HG03064 (cell line): ENCODE measurements at regions not wholly inside any gene's neighbourhood (a gene's known extent, or its start where the extent isn't known, plus 50 kb on each side); places are given as distances from the start of the nearest gene placed in this dataset.

Source experiments
- ATAC-seq: cut with Tn5 transposase; IDR thresholded peaks from one replicate; pipeline ENCODE4 v1.9.1; 2021; ENCODE audit warnings: low read depth; ENCODE audit not compliant: unreplicated experiment

DNA sequence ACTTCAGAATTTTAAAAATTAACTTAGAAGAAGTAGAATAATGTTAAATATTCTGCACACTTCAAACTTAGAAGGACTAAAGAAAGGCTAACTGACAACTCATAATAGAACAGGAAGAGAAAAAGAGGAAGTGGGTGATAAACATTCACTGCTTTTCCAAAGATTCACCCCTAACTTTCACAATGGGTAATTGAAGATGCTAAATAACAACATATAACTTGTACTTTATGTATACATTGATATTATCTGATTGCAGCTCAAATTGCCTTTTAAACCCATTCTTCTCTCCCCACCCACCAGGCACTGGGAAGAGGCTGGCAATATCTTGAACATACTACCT is 376.6 kb downstream of the EFNA5 start:
- ATAC-seq, result peak; percentile 64

DNA sequence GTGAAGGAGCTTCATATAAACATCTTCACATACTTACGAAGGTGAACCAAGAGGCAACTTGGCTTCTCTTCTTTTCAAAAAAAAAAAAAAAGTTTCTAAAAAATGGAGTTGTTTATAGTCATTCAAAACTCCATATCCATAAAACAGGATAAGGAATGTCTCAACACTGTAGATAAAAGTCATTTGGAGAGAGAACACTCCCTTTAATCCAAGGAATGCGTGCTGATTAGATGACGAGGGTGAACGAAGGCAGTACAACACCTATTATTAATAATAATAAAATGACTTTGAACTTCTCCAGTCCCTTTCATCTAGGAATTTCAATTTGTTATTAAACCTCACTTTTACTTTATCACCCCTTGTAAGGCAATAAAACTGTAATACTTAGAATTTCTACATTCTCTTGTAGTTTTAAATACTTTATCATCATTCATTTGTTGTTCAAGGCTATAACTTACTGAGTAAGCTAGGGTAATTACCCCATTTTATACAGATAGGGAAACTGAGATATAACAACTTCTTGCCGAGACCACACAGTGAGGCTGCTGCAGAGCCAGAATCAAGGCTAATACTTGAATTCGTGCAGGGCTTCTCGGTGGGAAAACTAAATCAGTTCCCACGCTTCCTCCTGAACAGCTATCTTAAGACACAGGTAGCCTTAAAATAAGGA is 377.1 kb downstream of the EFNA5 start:
- peak; percentile 9 for ATAC-seq

DNA sequence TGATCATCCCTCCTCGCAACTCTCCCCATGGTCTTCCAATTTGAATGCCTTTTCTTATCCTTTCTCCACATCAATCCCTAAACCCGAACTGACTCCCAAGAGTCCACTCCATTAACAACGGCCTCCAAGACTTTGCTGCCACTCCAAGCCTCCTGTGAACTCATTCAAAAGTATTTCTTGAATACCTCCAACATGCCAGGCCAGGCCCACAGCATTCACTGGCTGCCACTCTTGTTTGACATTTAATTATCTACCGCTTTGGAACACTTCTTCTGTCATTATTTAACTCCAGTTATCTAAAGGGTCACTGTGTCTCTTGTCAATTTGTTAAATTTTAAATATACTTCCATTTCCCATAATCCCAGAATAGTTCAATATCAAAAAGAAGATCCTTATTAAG is 378.9 kb downstream of the EFNA5 start:
- ATAC-seq, result no peak

DNA sequence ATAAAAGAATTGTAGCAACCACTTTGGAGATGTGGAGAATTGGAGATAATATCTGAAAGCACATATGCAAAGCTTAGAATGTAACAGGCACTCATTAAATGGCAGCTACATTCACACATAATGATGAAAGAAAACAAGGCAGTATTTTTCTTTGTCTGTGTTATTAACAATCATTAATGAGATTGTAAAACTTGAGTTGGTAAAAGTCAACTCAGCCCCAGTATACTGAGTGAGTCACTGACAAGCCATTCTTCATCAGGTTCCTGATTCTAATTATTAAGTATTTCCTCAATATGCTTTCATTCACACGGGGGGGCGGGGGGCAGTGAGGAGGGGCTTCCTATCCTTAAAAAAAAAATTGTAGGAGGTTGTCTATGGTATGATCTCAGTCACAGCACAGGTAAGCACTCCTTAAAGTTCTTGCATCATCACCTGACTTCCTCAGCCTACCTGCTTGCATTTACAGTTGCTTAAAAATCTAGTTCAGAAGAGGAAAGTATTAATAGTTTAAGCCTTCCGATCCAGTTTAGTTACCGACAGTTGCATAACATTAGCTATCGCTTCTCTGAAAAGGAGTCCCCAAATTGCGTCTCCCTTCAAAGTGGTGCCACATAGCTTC is 379.8 kb downstream of the EFNA5 start:
- ATAC-seq, result no peak

DNA sequence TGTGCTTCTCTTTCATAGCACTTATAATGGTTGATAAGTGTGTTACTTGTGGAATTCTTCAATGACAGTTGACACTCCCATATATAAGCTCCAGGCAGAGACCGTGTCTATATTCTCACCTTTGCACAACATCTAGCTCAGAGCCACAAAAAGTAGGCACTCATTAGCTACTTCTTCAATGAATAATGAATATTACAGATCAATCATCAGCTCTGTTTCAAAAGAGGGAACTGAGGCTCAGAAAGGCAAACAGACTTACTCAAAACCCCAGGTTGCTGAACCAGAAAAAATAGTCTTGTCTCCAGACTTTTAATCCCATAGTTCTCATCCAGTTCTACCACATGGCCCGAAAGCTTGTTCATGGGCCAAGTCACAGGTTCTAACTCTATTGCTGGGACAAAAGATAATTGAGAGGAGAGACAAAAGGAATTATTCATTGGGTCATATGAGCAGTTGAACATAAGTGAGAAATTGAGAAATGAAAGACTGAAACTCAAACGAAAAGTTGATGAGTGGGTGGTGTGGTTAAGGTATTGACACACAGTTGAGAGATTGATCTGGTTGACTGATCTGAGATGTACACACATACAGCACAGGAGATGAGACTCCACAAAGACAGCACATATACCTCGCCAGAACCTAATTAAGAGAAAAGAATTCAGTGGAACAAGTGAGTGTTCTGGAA is 381.6 kb downstream of the EFNA5 start:
- ATAC-seq, result peak; percentile 90

DNA sequence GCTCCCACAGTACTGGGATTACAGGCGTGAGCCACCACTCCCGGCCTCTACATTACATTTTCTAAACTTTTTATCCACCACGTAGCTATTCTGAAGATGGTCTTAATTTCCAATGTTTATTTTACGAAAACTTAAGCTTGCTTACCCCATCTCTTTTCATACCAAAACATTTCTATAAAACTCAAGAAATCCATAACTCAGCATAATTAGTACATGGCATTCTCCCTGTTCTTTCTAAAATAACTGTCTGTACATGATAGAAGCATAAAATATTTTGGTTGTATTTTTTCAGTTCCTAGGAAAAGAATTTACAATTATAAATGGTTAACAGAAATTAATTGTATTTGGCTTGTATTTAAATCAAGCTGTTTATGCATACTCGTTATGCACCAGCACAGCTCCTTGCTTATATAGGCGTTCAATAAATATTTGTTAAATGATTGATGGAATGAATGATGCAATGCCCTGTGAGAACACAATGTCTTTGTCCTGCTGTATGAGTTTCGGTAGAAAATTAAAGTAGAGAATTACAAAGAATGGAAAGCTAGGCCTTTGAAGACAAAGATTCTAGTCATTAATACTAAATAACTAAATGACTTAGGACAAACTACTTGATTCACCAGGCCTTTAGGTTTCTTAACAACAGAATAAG is 384.2 kb downstream of the EFNA5 start:
- ATAC-seq, result no peak

DNA sequence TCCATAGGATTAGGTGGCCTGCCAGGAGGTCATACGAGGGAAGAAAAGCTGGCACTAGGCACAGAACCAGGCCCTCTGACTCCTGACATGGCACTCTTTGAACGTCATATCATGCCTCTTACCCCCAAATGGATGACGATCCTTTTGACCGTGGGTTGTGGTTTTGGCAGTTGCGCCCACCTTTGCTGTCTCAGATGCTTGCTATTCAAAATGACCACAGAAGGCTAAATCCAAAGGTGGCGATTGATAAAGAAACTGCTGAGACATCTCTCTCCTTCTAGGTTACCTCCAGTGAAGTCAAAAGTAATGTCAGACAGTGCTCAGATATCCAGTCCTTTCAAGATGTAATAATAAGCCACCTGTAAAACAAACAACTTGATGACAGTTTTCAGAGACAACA is 385.0 kb downstream of the EFNA5 start:
- no peak for ATAC-seq

DNA sequence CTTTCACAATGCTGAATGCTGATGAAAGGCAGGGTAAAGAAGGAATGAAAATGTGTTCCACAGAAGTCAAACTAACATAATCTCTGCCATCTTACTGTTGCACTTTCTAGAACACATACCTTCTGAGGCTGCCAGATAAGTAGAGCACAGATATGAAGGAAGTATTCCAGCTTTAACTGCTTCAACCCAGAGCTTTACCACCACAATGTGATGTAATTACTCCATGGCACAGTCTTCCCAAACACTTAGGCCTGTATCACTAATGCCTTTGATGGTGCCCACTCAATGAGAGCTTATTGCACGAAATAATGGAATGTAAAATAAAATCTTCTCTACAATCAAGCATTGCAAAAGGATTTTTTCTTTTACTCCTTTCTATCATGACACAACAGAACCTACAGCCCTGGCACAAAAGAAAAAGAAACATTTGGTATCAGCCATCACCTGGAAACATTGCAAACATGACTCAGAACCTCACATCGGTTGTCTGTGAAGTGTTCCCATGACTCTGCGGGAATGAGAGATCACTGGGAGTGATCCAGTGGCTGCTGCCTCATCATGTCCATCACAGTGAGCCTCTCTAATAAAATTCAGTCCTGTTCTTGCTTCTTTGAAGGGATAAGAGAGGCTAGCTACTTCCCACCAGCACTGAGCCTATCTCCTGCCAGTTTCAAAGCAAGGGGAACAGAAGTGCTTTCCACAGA is 385.8 kb downstream of the EFNA5 start:
- ATAC-seq, result no peak

DNA sequence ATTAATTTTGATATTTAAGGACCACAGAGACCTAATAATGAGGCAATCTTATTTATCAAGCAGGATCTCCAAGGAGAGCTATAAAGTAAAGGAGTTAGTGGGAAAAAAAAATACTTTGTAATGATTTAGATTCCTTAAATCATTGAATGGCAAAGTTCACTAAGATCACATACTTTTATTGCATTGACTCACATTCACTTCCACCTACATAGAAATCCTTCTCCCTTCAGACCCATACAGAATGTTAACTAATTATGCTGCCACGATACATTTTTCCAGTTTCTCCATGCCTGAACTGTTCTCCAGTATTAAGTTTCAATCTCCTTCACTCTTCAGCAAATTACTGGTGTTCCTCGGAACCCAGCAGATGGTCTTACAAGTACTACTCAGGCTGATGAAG is 388.7 kb downstream of the EFNA5 start:
- no peak for ATAC-seq

DNA sequence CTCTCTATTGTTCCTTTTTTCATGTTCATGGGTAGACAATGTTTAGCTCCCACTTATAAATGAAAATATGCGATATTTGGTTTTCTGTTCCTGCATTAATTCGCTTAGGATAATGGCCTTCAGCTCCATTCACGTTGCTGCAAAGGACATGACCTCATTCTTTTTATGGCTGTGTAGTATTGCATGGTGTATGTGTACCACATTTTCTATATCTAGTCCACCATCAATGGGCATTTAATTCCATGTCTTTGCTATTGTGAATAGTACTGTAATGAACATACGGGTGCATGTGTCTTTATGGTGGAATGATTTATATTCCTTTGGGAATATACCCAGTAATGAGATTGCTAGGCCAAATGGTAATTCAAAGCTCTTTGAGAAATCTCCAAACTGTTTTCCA is 392.0 kb downstream of the EFNA5 start:
- no peak for ATAC-seq

DNA sequence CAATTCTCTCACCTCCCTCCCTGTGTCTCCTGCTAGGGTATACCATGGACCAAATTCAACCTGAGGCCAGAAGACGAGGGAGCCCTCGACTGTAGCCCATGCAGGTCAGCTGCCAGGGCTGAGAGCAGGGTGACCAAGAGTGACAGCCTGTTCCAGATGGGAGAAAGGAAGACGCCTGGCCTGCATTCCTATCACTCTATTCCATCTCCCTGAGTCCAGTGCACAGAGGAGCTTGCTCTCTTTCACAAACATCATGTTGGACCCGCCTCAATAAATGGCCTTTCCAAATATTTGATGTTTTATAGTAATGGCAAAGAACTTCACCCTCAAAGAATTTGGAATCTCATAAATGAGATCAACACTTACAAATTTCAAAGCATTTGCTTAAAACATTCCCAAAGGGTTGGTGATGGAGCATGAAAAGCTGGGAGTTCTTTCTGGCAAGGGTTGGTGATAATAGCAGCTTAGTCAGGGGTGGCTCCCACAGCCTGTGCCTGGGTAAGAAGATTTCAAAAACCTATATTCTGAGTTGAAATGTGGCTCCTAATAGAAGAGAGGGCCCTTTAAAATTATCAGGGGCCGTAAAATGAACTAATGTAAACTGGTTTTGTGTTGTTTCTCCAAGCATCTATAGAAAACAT is 393.1 kb downstream of the EFNA5 start:
- no peak for ATAC-seq

DNA sequence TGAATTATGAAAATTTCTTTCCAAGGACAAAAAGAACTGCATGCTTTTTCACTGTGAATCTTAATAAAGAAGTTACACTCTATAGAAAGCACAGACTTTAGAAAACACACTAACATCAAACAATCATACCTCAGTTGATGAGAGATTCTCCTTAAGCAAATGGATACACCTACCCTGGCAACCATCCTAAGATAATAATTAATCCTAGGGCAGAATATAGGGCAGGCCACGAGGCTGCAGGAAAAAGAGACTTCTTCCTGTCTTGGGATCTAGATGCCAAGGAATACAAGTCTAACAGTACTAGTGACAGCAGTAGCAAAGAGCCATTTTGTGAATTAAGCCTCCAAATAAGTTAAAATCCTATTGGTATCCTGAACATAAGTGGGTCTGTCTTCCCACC is 395.4 kb downstream of the EFNA5 start:
- ATAC-seq, result no peak

DNA sequence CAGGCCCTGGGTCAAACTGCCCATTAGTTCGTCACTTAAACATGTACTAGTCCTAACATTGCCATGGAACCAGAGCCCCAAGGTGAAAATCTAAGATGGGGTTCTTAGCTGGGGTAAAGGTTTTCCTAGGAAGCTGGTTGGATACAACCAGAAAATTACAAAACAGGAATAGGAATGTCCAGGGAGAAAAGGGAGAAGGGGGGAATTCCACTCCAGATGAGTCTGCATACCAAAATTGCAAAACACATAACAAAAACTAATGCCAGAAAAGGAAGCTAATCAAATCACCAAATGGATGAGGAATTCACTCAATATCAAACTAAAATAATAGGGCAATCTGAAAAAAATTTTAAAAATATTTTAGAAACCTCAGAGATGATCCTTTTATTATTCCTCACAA is 396.2 kb downstream of the EFNA5 start:
- no peak for ATAC-seq

DNA sequence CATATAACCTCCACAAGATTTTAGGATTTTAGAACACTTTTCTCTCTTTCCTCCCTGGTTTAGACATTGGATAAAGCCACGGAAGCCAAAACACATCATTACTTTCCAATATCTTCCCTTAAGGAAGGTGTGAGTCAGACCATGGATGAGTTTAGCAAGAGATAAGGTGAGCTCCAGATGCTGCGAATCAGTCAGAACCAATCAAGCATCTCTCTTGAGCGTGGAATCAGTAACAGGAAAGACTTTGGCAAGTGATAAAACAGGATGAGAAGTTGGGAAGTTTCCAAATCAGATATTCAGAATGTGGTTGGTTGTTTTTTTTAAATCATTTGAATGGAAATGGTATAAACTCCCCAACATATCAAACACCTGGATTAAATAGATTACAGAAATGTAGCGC is 397.8 kb downstream of the EFNA5 start:
- no peak for ATAC-seq

DNA sequence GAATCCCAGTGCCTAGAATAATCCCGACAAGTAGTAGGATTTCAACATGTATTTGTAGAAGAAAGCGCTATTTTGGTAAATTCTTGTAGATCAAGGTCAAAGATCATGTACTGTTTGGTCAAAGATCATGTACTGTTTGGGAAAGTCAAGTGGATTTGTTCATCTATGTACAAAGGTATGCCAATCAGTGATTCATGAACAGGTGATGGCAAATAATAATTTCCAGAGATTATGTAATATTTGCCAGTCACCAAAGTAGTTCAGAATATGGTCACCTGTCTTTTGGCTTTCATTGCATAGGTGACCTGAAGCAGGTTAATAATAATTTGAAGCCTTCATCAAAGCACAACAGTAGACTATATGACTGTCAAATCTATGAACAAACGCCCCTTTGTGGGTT is 398.2 kb downstream of the EFNA5 start:
- ATAC-seq, result no peak

DNA sequence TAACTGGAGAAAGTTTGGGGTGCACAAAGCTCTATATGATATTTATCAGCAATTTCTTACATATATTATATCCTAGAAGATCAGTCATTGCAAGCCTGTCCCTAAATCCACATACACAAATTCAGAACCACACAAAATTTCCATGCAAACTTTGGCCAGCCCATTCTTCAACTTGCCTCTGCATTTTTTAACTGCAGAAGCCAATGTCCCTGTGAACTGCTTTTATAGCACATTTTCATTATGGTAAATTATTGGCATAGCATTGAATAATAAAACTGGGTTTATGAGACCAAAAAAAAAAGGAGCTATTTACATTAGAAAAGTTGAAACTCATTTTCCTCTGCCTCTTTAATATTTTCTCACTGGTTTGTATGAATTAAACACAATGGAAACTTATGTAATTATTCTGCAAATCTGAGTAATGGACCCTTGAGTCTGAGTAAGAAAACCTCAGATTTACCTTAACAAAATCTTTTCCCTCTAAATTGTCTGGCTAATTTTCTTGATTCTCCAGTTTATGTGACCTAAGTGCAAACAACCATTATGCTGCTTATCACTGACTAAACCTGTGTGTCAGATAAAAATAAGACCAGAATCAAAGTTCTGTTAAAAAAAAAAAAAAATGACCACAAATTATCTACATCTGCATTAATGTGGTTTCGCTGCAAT is 398.9 kb downstream of the EFNA5 start:
- no peak for ATAC-seq

DNA sequence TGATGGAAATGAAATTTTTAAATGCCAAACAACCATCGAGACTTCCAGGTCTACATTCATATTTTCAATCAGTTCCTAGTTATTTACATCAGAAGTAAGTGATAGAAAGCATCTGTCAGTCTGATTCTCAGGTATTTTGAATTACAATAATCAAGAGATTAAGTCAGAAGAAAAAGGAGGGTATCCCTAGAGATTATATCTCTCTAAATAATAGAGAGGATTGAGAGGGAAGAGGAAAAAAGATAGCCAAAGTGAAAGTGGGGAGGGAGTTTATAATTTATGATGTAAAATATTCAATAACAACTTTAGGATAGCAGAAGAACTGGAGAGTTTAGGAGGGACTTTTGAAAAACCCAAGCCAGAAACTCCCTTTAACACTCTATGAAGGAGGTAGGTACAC is 400.2 kb downstream of the EFNA5 start:
- ATAC-seq, result no peak

DNA sequence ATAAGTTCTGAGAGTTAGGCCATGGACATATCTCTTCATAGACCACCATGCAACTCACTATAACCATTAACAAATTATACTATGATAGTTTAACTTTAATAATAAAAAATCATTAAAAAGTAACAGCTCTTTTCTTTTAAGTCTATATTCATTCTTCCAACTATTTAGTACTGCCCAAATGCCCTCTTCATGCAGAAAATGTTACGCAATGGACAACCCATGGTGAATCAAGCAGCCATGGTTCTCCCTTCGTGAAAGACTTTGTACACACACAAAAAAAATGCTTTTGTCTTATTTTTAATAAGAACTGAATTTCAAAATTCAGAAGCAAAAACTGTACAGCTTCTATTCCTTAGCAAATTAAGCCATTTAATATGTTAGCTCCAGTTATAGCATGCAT is 401.1 kb downstream of the EFNA5 start:
- no peak for ATAC-seq

DNA sequence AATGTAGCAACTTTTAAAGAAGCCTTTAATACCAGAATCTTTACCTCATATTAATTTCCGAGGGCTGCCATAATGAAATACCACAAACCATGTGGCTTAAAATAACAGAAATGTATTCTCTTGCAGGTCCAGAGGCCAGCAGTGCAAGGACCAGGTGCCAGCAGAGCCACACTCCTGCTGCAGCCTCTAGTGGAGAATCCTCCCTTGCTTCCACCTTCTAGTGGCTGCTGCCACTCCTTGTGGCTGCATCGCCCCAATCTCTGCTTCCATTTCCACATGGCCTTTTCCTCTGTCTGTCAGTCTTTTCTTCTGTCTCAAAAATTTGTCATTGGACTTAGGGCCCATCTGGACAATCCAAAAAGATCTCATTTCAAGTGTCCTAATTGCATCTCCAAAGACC is 401.5 kb downstream of the EFNA5 start:
- no peak for ATAC-seq

DNA sequence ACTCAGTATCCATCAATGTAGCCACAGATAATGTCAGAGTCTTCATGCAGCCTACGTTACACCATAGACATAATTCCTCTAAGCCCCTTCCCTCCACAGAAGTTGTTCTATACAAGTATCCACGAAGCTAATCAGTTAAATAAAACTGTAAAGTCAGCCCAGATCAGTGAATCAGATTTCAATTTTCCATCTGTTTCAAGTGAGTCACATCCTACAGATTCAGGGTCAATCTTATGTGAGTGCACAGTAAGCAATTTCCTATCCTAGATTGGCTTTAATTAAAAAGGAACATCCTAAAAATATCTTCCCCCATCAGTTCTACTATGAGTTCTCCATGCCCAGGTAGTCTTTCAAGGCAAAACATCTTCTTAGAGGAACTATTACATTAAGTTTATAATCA is 402.5 kb downstream of the EFNA5 start:
- no peak for ATAC-seq
